ENCODE measurements at regions not wholly inside any gene's neighbourhood (a gene's known extent, or its start where the extent isn't known, plus 50 kb on each side); places are given as distances from the start of the nearest gene placed in this dataset.

DNA sequence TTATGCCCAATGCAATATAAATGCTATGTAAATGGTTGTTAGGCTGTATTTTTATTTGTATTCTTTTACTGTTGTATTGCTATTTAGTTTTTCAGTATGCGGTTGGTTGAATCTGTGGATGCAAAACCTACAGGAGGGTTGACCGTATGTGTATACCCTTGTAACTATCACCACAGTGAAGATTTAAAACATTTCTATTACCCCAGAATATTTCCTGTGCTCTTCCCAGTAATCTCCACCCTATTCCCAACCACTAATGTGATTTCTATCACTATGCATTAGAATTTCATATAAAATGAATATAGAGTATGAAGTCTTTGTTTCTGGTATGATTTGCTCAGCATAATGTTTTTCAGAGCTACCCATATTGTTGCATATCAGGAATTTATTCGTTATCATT is 705.0 kb downstream of the MECOM start:
- no peaks in the 10 kb centered on the region for H3K79me2 ChIP-seq (ENCODE audit: insufficient read depth, low read length)
- H3K36me3 ChIP-seq (ENCODE audit: low read length) = no peaks in the 10 kb centered on the region
- TF ChIP-seq, protein P1, sequence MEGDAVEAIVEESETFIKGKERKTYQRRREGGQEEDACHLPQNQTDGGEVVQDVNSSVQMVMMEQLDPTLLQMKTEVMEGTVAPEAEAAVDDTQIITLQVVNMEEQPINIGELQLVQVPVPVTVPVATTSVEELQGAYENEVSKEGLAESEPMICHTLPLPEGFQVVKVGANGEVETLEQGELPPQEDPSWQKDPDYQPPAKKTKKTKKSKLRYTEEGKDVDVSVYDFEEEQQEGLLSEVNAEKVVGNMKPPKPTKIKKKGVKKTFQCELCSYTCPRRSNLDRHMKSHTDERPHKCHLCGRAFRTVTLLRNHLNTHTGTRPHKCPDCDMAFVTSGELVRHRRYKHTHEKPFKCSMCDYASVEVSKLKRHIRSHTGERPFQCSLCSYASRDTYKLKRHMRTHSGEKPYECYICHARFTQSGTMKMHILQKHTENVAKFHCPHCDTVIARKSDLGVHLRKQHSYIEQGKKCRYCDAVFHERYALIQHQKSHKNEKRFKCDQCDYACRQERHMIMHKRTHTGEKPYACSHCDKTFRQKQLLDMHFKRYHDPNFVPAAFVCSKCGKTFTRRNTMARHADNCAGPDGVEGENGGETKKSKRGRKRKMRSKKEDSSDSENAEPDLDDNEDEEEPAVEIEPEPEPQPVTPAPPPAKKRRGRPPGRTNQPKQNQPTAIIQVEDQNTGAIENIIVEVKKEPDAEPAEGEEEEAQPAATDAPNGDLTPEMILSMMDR (IDR thresholded peaks at IDR 0.05; ENCODE audit: insufficient read depth, low read length, poor library complexity, severe bottlenecking) = no peak
- no peak for TF ChIP-seq EZH2phosphoT487 (conservative IDR thresholded peaks at IDR 0.05; ENCODE audit: low read length)
- no peak overlapping the region for H3K4me3 ChIP-seq (ENCODE audit: insufficient read depth, low read length, poor library complexity, severe bottlenecking)
- no peaks in the 10 kb centered on the region for H3F3A ChIP-seq (ENCODE audit: insufficient read depth)
- H3K4me2 ChIP-seq (ENCODE audit: low read depth, low read length, poor library complexity, severe bottlenecking) = no peak overlapping the region
- no peak overlapping the region for H2AFZ ChIP-seq (ENCODE audit: low read depth, low read length, severe bottlenecking)
- H3K9me3 ChIP-seq (ENCODE audit: insufficient read depth, low read length) = no peaks in the 10 kb centered on the region
- no peaks in the 10 kb centered on the region for H3K9me2 ChIP-seq (replicated peaks; ENCODE audit: insufficient read depth, low read length)
- H3K27me3 ChIP-seq (ENCODE audit: low read length) = no peaks in the 10 kb centered on the region
- H3K9ac ChIP-seq (ENCODE audit: low read length) = no peak overlapping the region
- no peaks in the 10 kb centered on the region for H4K20me1 ChIP-seq (ENCODE audit: low read depth, low read length)
- H3K27ac ChIP-seq (ENCODE audit: low read depth, low read length) = no peak overlapping the region

DNA sequence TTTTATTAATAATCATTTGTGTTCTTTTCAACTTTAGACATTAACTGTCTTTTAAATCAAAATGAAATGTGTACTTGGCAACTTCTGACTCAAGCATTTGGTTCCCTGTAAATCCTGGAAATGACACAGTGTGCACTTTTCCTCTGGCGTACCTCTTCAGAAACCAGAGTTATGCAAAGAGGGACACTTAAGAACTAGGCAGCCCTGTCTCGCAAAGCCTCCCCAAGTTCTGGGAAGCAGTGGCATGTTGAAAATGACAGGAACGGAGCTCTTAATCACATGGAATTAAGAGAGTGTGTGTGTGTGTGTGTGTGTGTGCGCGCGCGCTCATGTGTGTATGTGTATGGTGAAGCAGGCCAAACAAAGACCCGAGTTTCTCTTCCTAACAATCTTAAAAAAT is 707.4 kb downstream of the MECOM start:
- no peaks in the 10 kb centered on the region for H4K20me1 ChIP-seq (ENCODE audit: low read depth, low read length)
- no peaks in the 10 kb centered on the region for H3K9me2 ChIP-seq (replicated peaks; ENCODE audit: insufficient read depth, low read length)
- H3K36me3 ChIP-seq (ENCODE audit: low read length) = no peaks in the 10 kb centered on the region
- no peak overlapping the region for H3K4me2 ChIP-seq (ENCODE audit: low read depth, low read length, poor library complexity, severe bottlenecking)
- H3K9ac ChIP-seq (ENCODE audit: low read length) = no peak overlapping the region
- H3K79me2 ChIP-seq (ENCODE audit: insufficient read depth, low read length) = no peaks in the 10 kb centered on the region
- H3K4me3 ChIP-seq (ENCODE audit: insufficient read depth, low read length, poor library complexity, severe bottlenecking) = no peak overlapping the region
- no peak for TF ChIP-seq EZH2phosphoT487 (conservative IDR thresholded peaks at IDR 0.05; ENCODE audit: low read length)
- TF ChIP-seq, protein P1 (IDR thresholded peaks at IDR 0.05; ENCODE audit: insufficient read depth, low read length, poor library complexity, severe bottlenecking) = no peak
- H2AFZ ChIP-seq (ENCODE audit: low read depth, low read length, severe bottlenecking) = no peak overlapping the region
- no peaks in the 10 kb centered on the region for H3K27me3 ChIP-seq (ENCODE audit: low read length)
- H3K9me3 ChIP-seq (ENCODE audit: insufficient read depth, low read length) = no peaks in the 10 kb centered on the region
- no peak overlapping the region for H3K27ac ChIP-seq (ENCODE audit: low read depth, low read length)
- no peaks in the 10 kb centered on the region for H3F3A ChIP-seq (ENCODE audit: insufficient read depth)

GRCh38 chr3:168952551-168952950 is 711.0 kb downstream of the MECOM start:
- no peaks in the 10 kb centered on the region for H3F3A ChIP-seq (ENCODE audit: insufficient read depth)
- no peaks in the 10 kb centered on the region for H4K20me1 ChIP-seq (ENCODE audit: low read depth, low read length)
- TF ChIP-seq EZH2phosphoT487 (conservative IDR thresholded peaks at IDR 0.05; ENCODE audit: low read length) = no peak
- TF ChIP-seq, protein P1 (IDR thresholded peaks at IDR 0.05; ENCODE audit: insufficient read depth, low read length, poor library complexity, severe bottlenecking) = no peak
- H3K9me2 ChIP-seq (replicated peaks; ENCODE audit: insufficient read depth, low read length) = no peaks in the 10 kb centered on the region
- H3K36me3 ChIP-seq (ENCODE audit: low read length) = no peaks in the 10 kb centered on the region
- no peaks in the 10 kb centered on the region for H3K27me3 ChIP-seq (ENCODE audit: low read length)
- H3K4me3 ChIP-seq (ENCODE audit: insufficient read depth, low read length, poor library complexity, severe bottlenecking) = no peak overlapping the region
- H2AFZ ChIP-seq (ENCODE audit: low read depth, low read length, severe bottlenecking) = no peak overlapping the region
- H3K27ac ChIP-seq (ENCODE audit: low read depth, low read length) = no peak overlapping the region
- H3K4me2 ChIP-seq (ENCODE audit: low read depth, low read length, poor library complexity, severe bottlenecking) = no peak overlapping the region
- no peaks in the 10 kb centered on the region for H3K79me2 ChIP-seq (ENCODE audit: insufficient read depth, low read length)
- no peaks in the 10 kb centered on the region for H3K9me3 ChIP-seq (ENCODE audit: insufficient read depth, low read length)
- no peak overlapping the region for H3K9ac ChIP-seq (ENCODE audit: low read length)
